ENCODE measurements at regions not wholly inside any gene's neighbourhood (a gene's known extent, or its start where the extent isn't known, plus 50 kb on each side); places are given as distances from the start of the nearest gene placed in this dataset.

DNA sequence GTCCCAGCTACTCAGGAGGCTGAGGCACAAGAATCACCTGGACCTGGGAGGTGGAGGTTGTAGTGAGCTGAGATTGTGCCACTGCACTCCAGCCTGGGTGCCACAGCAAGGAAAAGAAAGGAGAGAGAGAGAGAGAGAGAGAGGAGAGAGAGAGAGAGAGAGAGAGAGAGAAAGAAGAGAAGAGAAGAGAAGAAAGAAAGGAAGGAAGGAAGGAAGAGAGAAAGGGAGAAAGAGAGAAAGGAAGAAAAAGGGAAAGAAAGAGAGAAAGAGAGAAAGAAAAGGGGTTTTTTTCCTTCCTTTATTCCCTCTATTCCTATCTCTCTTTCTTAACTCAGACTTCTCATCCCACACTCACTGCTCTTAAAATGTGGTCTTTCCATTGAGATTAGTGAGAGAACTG, 238.7 kb upstream of the PRDM1 start:
- TF ChIP-seq CTCF (IDR thresholded peaks at IDR 0.05; ENCODE audit: extremely low read depth, missing control alignments): no peak

DNA sequence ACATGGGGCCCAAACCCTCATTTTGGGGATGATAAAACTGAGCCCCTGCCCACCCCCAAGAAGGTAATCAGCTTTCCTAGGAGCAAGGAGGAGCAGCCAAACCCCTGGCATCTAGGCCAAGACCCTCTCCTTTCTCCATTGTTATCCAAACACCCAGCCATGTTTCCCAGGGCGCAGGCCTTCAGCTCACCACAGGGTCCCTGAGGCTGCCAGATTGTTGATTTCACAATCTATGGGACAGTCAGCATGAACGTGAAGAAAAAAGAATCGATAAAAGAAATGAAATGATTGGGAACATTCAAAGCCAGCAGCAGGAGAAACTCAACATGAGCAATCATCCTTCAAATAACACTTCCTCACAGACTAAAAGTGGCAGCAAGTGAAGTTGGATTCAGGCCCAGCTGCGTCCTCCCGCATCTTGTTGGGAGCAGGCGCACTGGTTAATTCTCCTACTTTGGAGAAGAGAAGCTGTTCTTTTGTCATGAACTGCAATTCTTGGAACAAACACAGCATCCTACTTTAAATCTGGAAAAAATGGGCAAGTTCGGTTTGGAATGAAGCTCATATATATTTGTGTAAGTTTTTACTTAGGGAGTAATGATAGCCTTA, 241.8 kb upstream of the PRDM1 start:
- no peak for DNase-seq (ENCODE audit: low spot score)
- TF ChIP-seq CTCF (IDR thresholded peaks at IDR 0.05; ENCODE audit: extremely low read depth, missing control alignments): no peak

More for the DNA sequence above, 238.7 kb upstream of the PRDM1 start:
- DNase-seq (ENCODE audit: low spot score): no peak

DNA sequence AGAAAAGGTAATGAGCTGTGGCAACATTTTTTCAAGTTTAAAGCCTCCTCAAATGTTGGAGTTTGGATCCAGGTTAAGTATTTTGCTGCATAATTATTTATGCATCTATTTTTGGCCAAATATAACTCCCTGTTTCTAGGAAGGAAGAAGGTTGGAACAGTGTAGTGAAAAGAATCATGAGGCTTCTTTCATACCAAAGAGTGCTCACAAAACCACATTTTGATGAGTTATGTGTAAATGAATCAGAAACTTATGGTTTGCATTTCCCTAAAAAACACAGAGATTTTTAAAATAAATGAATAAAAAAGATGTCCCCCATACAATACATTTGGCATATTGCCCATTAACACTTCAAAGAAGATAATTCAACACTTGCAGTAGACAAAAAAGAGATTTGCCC, 246.9 kb upstream of the PRDM1 start:
- TF ChIP-seq CTCF (IDR thresholded peaks at IDR 0.05; ENCODE audit: extremely low read depth, missing control alignments): no peak
- DNase-seq (ENCODE audit: low spot score): no peak

DNA sequence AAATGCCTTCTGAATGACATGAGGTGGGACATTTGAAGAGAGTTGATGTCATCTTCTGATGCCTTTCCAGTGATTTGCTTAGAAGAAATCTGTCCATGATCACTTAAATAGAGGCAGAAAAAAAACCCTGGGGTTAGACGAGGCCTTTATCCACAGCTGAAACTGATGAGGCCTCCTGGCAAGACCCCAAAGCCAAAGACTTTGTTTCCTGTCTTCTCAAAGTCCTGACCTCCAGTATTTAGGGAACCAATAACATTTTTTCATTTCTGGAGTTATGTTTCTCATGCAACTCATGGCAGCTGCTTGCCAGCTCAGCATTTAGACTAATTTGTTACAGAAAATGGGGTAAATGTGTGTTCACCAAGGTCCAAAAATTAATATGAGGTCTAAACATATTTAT, 248.0 kb upstream of the PRDM1 start:
- no peak for TF ChIP-seq CTCF (IDR thresholded peaks at IDR 0.05; ENCODE audit: extremely low read depth, missing control alignments)
- DNase-seq (ENCODE audit: low spot score): no peak

DNA sequence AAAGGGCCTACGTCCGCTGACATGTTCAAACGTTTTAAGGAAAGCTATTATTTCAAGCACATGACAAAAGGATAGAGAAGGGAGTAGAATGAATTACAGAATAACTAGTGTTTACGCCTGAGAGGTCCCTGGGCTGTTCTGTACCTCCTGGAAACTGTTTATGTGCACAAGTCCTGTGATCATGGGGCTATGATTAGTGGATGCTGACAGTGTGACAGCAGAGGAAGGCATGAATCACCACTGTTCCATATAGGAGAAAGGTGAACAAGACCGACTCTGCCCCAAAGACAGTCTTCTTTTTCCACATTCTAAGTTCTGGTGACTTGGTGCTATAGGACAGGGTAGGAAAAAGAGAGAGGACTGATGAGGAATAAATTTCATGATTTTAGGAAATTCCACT, 249.2 kb upstream of the PRDM1 start:
- no peak for DNase-seq (ENCODE audit: low spot score)
- TF ChIP-seq CTCF (IDR thresholded peaks at IDR 0.05; ENCODE audit: extremely low read depth, missing control alignments): no peak

DNA sequence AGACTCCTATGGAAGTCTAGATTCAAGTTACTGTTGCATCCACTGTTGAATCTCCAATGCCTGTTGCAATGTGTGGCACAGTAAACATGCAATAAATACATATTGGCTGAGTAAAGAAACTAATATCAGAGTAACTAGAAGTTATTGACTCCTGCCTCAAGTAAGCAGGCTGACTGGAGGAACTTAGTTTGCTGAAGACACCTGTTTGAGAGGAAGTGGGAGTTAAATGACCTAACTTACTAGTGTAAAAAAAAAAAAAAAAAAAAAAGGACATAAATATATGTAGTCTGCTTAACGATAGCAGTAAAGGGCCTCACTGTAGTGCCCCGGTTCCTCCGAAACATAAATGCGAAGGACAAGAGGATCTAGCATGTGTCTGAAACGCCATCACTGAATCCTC, 249.8 kb upstream of the PRDM1 start:
- TF ChIP-seq CTCF (IDR thresholded peaks at IDR 0.05; ENCODE audit: extremely low read depth, missing control alignments): no peak
- no peak for DNase-seq (ENCODE audit: low spot score)

GRCh38 chr6:105835373-105835772, 250.8 kb upstream of the PRDM1 start:
- no peak for TF ChIP-seq CTCF (IDR thresholded peaks at IDR 0.05; ENCODE audit: extremely low read depth, missing control alignments)
- no peak for DNase-seq (ENCODE audit: low spot score)
